ENCODE measurements at regions not wholly inside any gene's neighbourhood (a gene's known extent, or its start where the extent isn't known, plus 50 kb on each side); places are given as distances from the start of the nearest gene placed in this dataset.

- H3K9me1 ChIP-seq (replicated peaks; ENCODE audit: control insufficient read depth, extremely low read depth, insufficient read depth, low read length): no peaks in the 10 kb centered on the region
- no peak for DNase-seq (ENCODE audit: low read depth, low spot score)
- H4K20me1 ChIP-seq (replicated peaks; ENCODE audit: control insufficient read depth, extremely low read depth, insufficient read depth, low read length): no peaks in the 10 kb centered on the region
- no peaks in the 10 kb centered on the region for H3K79me2 ChIP-seq (ENCODE audit: control insufficient read depth, insufficient read depth, low read length)
- BruUV-seq (replicated peaks): no TSS peak
- no peaks in the 10 kb centered on the region for H3K9me3 ChIP-seq (replicated peaks; ENCODE audit: control insufficient read depth, insufficient read depth, low read length)
- TF ChIP-seq POLR2A (IDR thresholded peaks at IDR 0.05; ENCODE audit: low read depth, low read length) (no peak), MAX (IDR thresholded peaks at IDR 0.05; ENCODE audit: insufficient read depth, insufficient read length) (no peak), GATA2 (IDR thresholded peaks at IDR 0.05; ENCODE audit: insufficient read depth, insufficient read length, low read depth, low read length) (no peak), POLR2AphosphoS5 (IDR thresholded peaks at IDR 0.05; ENCODE audit: insufficient read depth, low read depth, low read length) (no peak), CTCF (IDR thresholded peaks at IDR 0.05; ENCODE audit: extremely low read depth in 1 of 2, insufficient read depth in 1 of 2, low read depth in 1 of 2, low read length in 2 of 2) (no peak), FOS (IDR thresholded peaks at IDR 0.05; ENCODE audit: borderline replicate concordance, insufficient read depth, low read length) (no peak), EZH2 (IDR thresholded peaks at IDR 0.05; ENCODE audit: borderline replicate concordance, low read depth, low read length, severe bottlenecking) (no peak)
- dilution Hi-C loops (cut with MboI; ENCODE audit: extremely low pct_ligation_motif_present, low sequenced_read_pairs): no loop called here
- no peak overlapping the region for H3K4me2 ChIP-seq (ENCODE audit: insufficient read depth, low read length)
- H3K4me1 ChIP-seq (ENCODE audit: control insufficient read depth, extremely low read depth, insufficient read depth, low read length): peaks cover 10% of the 10 kb centered on the region
- no peaks in the 10 kb centered on the region for H3K36me3 ChIP-seq (ENCODE audit: control insufficient read depth in 2 of 2, extremely low read depth in 1 of 2, insufficient read depth in 2 of 2, low read length in 2 of 2)
- intact Hi-C loops (cut with micrococcal nuclease): no loop called here
- no peaks in the 10 kb centered on the region for H3K27me3 ChIP-seq (ENCODE audit: control insufficient read depth in 2 of 2, insufficient read depth in 2 of 2, low read length in 2 of 2)
- no peak overlapping the region for H3K4me3 ChIP-seq (replicated peaks in 1 of 3; ENCODE audit: insufficient read depth in 1 of 3, low read depth in 1 of 3, low read length in 3 of 3)
- H2AFZ ChIP-seq (ENCODE audit: low read depth, low read length): no peak overlapping the region
- CTCF ChIA-PET: no interaction called here
- H3K27ac ChIP-seq (ENCODE audit: insufficient read depth, low read depth, low read length): no peak overlapping the region
- H3K9ac ChIP-seq (replicated peaks; ENCODE audit: extremely low read depth, insufficient read depth, low read length): no peak overlapping the region
- no peak for FAIRE-seq
- POLR2A ChIA-PET: no interaction called here
Observed at GRCh38 chr10:29815572-29815971, 180.8 kb upstream of the SVIL start.

All from endothelial cell of umbilical vein (primary cell).